ENCODE measurements at regions not wholly inside any gene's neighbourhood (a gene's known extent, or its start where the extent isn't known, plus 50 kb on each side); places are given as distances from the start of the nearest gene placed in this dataset.
A peak's percentile ranks its signal among the peaks of the same experiment; 100 is the strongest.

- no peak for ATAC-seq
Measured at GRCh38 chr7:106606120-106606519, 54.8 kb downstream of the CCDC71L start.

- ATAC-seq: no peak
Measured at GRCh38 chr7:106604971-106605370, 56.0 kb downstream of the CCDC71L start.

- ATAC-seq: peak; percentile 75 to 78
Measured at GRCh38 chr7:106604303-106604924, 56.5 kb downstream of the CCDC71L start.

- no peak for ATAC-seq
Measured at GRCh38 chr7:106603346-106603745, 57.6 kb downstream of the CCDC71L start.

- ATAC-seq: no peak
Measured at GRCh38 chr7:106602062-106602461, 58.9 kb downstream of the CCDC71L start.

GRCh38 chr7:106600569-106601373 lies 60.2 kb downstream of the CCDC71L start:
- no peak for ATAC-seq

- ATAC-seq: no peak
Measured at GRCh38 chr7:106599343-106599698, 61.6 kb downstream of the CCDC71L start.

GRCh38 chr7:106598663-106599342 lies 62.2 kb downstream of the CCDC71L start:
- peak; percentile 98 to 100 for ATAC-seq

- peak; percentile 22 to 41 for ATAC-seq
Measured at GRCh38 chr7:106597751-106598546, 63.0 kb downstream of the CCDC71L start.

GRCh38 chr7:106597014-106597413 lies 63.9 kb downstream of the CCDC71L start:
- no peak for ATAC-seq

GRCh38 chr7:106595922-106596321 lies 65.0 kb downstream of the CCDC71L start:
- no peak for ATAC-seq

- ATAC-seq: no peak
Measured at GRCh38 chr7:106593028-106593417, 67.9 kb downstream of the CCDC71L start.

- ATAC-seq: no peak
Measured at GRCh38 chr7:106592282-106593027, 68.5 kb downstream of the CCDC71L start.

GRCh38 chr7:106591146-106591545 lies 69.8 kb downstream of the CCDC71L start:
- ATAC-seq: no peak

GRCh38 chr7:106590209-106590816 lies 70.6 kb downstream of the CCDC71L start:
- ATAC-seq: no peak

GRCh38 chr7:106589198-106589879 lies 71.6 kb downstream of the CCDC71L start:
- no peak for ATAC-seq

GRCh38 chr7:106588422-106589197 lies 72.3 kb downstream of the CCDC71L start:
- ATAC-seq: no peak

- no peak for ATAC-seq
Measured at GRCh38 chr7:106584914-106585759, 75.8 kb downstream of the CCDC71L start.
